G401 (cell line): ENCODE measurements at regions not wholly inside any gene's neighbourhood (a gene's known extent, or its start where the extent isn't known, plus 50 kb on each side); places are given as distances from the start of the nearest gene placed in this dataset.

Experiments
- DNase-seq: peaks from one replicate; pipeline ENCODE4 v3.0.0-alpha.2; 2015; ENCODE audit warnings: low spot score
- in situ Hi-C: cut with HindIII; loops from 2 replicates; pipeline ENCODE4 v1.10.0; 2016; ENCODE audit warnings: low sequenced_read_pairs, mixed read lengths

DNA sequence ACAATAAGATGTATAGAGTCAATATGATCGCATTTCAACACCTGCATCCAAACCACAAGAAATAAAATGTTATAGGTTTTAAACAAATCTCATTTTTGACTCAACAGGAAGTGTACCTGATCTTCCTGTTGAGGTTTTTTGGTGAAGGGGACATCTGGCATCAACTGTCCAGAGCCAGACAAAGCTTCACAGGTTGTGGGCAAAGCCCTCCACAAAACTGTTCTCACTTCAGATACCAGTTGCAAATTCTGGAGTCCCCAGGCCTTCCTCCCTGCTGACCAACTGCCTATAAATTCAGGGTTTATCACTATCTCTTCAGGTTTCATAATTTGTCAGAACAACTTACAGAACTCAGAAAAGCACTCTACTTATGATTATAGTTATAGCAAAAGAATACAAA, 326.1 kb upstream of the CAMK1G start:
- in situ Hi-C loops: no loop called here

DNA sequence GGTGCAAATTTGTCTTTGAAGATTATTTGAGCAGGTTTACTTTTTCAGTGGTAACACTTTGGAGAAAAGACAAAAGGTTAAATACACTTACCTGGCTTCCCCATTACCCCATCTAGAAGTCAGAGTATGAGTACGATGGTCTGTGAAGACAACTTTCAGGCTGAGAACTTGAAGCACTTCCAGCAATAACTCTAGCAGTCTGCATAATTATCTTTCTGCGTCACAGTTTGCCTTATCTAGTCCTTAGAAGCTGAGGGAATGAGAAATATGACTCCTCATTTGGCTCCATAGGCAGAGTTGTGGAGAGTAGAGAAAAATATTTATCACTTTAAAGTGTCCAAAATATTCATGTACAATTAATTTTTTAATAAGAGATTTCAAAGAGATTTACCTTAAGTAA, 323.4 kb upstream of the CAMK1G start:
- in situ Hi-C loops: no loop called here
- DNase-seq: no peak

More for the DNA sequence above, 326.1 kb upstream of the CAMK1G start:
- DNase-seq: no peak

DNA sequence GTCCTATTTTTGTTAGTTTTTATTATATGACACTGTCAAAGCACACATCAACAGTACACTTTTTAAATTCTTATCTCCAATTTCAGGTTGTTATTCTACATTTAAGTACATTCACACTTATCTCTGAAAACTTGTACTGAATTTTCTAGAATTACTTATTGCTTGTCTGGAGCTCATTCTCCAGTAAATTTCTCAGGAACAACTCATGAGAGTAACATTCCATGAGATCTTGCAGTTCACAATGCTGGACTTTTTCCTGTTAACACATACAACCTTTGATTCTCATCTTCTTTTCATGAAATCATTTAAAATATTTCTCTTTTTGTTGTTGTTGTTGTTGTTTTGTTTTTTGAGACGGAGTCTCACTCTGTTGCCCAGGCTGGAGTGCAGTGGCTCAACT, 320.9 kb upstream of the CAMK1G start:
- DNase-seq: no peak
- in situ Hi-C loops: no loop called here

DNA sequence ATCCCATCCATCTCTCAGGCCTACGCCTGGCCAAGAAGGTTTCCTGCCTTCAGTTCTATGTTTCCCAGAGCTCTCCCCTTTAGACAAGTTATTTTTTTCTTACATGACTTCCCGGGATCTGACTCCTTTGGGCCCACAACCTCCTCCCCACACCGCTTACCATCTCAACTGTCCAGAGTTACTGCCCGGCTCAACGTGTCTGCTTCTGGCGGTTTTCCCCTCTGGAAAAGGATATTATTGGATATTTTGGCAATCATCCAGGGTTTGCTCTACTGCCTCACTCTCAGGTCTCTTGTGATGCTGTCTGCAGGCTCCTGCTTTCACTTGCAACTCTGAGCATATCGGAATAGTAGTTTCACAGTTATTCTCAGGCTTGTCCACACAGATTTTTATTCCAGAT, 318.2 kb upstream of the CAMK1G start:
- in situ Hi-C loops: no loop called here
- DNase-seq: no peak

GRCh38 chr1:209266590-209267205, 316.8 kb upstream of the CAMK1G start:
- DNase-seq: no peak
- in situ Hi-C loops: no loop called here

- no peak for DNase-seq
- in situ Hi-C loops: no loop called here
These were observed 315.5 kb upstream of the CAMK1G start for GRCh38 chr1:209267968-209268367.

DNA sequence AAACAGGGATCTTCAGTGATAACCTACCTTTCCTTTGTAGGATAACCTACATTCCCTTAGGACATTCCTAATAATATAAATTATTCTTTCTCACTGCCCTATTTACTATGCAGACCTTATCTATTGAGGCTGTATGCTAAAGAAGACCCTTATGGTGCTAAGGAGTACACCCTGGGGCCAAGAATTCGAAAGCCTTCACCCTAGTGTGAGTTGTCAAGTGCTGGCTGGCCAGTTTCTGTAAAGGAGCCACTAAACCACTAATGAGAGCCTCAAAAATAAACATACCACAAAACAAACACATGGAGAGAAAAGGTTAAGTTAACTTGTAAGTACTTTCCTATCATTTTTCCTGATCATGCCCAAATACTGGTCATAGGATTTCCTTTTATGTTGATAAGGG, 315.0 kb upstream of the CAMK1G start:
- DNase-seq: no peak
- in situ Hi-C loops: no loop called here

- DNase-seq: no peak
- in situ Hi-C loops: no loop called here
These were observed 307.2 kb upstream of the CAMK1G start for GRCh38 chr1:209276321-209276720.

GRCh38 chr1:209277662-209278061, 305.9 kb upstream of the CAMK1G start:
- in situ Hi-C loops: no loop called here
- DNase-seq: no peak

DNA sequence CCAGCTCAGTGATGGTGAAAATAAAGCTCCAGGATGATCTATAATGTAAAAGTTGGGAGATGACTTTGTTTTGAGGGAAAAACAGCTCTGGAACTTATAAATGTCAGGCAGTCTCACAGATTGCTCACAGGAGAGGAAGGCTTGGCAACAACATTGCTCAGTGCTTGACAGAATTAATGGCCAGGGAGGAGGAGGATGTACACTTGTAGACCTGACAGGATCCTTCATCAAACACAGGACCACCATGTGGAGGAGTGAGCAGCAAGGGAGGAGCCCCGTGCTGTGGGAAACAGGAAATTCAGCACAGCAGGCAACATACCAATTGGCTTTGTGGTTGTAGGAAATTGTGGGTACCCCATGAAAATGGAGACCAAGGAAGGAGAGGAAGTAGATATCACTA, 291.8 kb upstream of the CAMK1G start:
- no peak for DNase-seq
- in situ Hi-C loops: no loop called here

GRCh38 chr1:209302779-209303568, 280.5 kb upstream of the CAMK1G start:
- DNase-seq: no peak
- in situ Hi-C loops: no loop called here

DNA sequence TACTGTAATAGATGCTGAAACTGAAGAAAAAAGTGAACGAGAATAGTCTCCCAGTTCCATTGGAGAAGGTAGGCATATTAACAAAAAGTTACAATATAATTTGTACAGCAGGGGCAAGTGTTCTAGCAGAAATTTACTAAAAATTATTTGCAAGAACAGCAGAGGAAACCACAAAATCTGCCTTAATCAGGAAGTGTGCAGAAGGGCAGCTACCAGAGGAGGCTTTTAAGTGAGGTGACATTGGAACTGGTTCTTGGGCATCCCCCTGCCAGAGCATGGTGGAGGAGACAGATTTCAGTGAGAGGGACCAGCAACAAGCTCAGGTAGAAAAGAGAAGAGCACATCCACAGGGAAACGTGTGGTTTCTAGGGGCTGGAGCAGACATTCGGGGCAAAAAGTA, 279.3 kb upstream of the CAMK1G start:
- no peak for DNase-seq
- in situ Hi-C loops: no loop called here

DNA sequence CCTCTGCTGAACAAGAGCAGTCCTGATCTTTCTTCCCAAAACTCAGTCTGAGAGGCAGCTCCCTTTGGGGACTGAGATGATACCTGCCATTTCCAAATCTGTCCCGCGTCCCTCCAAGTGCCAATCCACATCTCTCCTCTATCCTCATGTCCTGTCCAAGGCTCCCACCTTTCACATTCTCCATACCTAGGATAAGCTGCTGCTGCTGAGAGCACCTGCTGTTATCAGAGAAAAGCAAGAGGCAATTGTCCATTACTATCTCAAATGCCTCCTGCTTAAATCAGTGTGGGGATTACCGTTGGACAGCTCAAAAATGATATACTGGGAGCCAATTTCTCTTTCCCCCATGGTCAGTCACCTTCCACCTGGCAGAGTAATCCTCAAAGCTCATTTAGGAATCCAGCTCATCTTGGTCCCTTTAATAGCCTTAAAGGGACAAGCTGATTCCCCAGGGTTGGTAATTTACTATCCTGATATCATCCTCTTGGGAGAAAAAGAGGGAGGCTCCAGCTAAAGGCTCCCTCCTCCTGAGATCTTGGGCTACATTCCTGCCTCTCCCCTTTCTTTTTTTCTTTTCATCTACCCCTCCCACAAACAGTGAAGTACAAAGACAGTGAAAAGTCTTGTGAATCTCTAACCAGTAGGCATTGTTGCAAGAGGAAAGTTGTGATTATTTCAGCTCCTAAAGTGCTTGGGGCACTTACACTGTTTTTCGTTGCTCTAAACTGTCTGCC, 278.1 kb upstream of the CAMK1G start:
- DNase-seq: no peak
- in situ Hi-C loops: no loop called here

GRCh38 chr1:209307846-209308245, 275.7 kb upstream of the CAMK1G start:
- DNase-seq: no peak
- in situ Hi-C loops: no loop called here

GRCh38 chr1:209309198-209309597, 274.3 kb upstream of the CAMK1G start:
- in situ Hi-C loops: no loop called here
- no peak for DNase-seq

GRCh38 chr1:209311770-209312169, 271.7 kb upstream of the CAMK1G start:
- in situ Hi-C loops: no loop called here
- no peak for DNase-seq

DNA sequence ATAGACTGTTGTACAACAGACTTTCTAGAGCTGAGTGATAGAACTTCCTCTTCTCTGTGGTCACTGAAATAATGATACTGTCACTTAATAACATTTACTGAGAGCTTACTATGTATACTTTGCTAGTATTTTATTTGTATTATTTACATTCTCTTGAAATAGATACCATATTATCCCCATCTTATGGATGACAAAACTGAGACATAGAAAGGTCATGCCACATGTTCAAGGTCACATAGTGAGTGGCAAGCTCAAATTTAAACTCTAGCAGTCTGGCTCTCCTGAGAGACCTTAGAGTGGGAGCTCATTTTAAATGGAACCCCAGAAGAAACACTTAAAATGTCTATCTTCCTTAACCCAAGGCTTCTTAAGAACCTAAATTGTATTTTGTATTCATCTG, 266.6 kb upstream of the CAMK1G start:
- in situ Hi-C loops: no loop called here

DNA sequence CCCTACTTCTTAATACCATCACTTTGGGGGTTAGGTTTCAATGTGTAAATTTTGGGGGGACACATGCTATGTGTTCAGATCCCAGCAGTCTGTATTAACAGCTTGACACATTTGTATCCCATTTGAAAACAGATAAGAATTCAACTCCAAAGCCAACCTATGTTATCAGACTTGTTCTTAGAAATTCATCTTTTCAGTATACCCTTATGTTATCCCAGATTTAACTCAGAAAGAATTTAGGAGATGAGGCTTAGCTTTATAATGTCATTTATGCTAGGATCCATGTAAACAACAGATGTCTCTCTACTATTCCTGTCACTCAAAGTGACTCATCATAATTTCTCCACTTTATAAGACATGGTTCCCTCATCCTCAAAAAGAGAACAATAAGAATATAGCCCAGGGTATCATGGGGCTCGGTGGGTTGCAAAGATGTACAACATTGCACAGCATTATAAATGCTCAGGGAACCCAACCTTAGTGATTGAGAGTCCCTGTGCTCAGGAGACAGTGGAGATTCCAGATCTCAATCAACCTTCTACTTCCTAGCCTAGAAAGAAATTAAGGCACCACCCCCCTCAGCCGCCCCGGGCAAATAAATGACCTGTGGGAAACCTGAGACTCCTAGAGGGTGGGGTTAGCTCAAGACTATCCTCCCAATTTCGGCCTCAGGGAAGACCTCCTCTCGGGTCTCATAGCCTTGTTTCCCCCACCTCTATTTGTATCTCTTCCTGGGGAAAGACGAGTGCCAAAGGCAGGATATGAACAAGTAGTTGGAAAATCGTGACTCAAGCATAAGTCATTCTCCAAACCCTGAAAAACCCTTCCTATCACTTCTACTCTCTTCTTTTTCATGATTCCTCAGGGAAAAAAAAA, 265.1 kb upstream of the CAMK1G start:
- in situ Hi-C loops: no loop called here
- DNase-seq: no peak

More for the DNA sequence above, 266.6 kb upstream of the CAMK1G start:
- no peak for DNase-seq

GRCh38 chr1:209319057-209319432, 264.5 kb upstream of the CAMK1G start:
- in situ Hi-C loops: no loop called here
- DNase-seq: no peak

DNA sequence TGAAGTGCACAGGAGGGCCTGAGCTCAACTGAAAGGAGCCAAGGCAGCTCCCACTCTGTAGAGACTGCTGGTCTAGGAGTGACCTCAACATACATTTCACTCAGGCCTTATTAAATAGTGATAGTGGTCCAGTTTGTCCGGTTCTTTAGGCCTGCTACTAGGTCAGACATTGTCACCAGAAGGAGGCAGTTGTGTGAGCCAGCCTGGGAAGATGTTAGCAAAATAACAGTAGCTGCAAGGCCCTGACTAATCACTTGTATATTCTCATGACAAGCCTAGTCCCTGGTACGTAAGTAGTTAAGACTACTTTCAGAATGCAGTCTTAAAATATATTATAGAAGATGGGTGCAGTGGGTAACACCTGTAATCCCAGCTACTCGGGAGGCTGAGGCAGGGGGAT, 264.0 kb upstream of the CAMK1G start:
- in situ Hi-C loops: no loop called here
- no peak for DNase-seq
